Ishikawa (cell line): ENCODE measurements at regions not wholly inside any gene's neighbourhood (a gene's known extent, or its start where the extent isn't known, plus 50 kb on each side); places are given as distances from the start of the nearest gene placed in this dataset.

ENCODE experiments used
- CEBPB ChIP-seq: IDR thresholded peaks from 2 replicates; pipeline ENCODE4 v1.6.1; 2012
- CREB1 ChIP-seq: IDR thresholded peaks from 2 replicates; pipeline ENCODE4 v1.6.1; 2012; ENCODE audit warnings: low read depth
- EGR1 ChIP-seq: IDR thresholded peaks from 2 replicates; pipeline ENCODE4 v1.6.1; 2012
- EP300 ChIP-seq: IDR thresholded peaks from 2 replicates; pipeline ENCODE4 v1.6.1; 2012; ENCODE audit warnings: borderline replicate concordance
- FOXM1 ChIP-seq: IDR thresholded peaks from 2 replicates; pipeline ENCODE4 v1.6.1; 2012; ENCODE audit warnings: low read depth, borderline replicate concordance
- NFIC ChIP-seq: IDR thresholded peaks from 2 replicates; pipeline ENCODE4 v1.6.1; 2012
- RAD21 ChIP-seq: IDR thresholded peaks from 2 replicates; pipeline ENCODE4 v1.6.1; 2012; ENCODE audit warnings: low read depth
- TAF1 ChIP-seq: IDR thresholded peaks from 2 replicates; pipeline ENCODE4 v1.6.1; 2012; ENCODE audit warnings: low read depth, mild to moderate bottlenecking
- TCF12 ChIP-seq: IDR thresholded peaks from 2 replicates; pipeline ENCODE4 v1.6.1; 2012; ENCODE audit warnings: low read depth
- TEAD4 ChIP-seq: IDR thresholded peaks from 2 replicates; pipeline ENCODE4 v1.6.1; 2012
- YY1 ChIP-seq: IDR thresholded peaks from 2 replicates; pipeline ENCODE4 v1.6.1; 2012; ENCODE audit warnings: low read depth
- ZBTB7A ChIP-seq: IDR thresholded peaks from 2 replicates; pipeline ENCODE4 v1.6.1; 2012; ENCODE audit warnings: low read depth
- TF ChIP-seq, protein P1 (sequence below): IDR thresholded peaks from 2 replicates; pipeline ENCODE4 v1.6.1; 2012
- TF ChIP-seq, protein P2 (sequence below): IDR thresholded peaks from 2 replicates; pipeline ENCODE4 v1.6.1; 2012
- TF ChIP-seq, protein P3 (sequence below): IDR thresholded peaks from 2 replicates; pipeline ENCODE4 v1.6.1; 2012; ENCODE audit warnings: low read depth, mild to moderate bottlenecking

DNA sequence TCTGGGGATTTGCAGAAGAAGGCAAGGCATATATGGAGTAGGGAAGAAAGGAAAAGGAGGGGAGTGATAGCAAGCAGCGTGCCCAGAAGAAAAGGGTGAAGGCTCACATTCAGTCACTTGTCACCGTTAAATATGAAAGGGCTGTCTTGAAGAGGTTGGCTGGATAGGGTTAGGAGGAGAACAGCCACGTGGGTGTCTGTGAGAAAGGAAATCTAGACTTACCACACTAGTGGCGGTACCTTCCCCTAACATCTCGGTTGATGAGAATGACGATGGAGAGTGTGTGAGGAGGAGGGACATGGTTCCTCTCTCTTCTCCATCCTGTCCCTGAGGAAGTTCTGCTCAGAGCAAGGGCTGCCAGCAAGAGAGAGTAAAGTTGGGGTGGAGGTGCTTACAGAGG, 74.3 kb upstream of the CCN6 start:
- TF ChIP-seq CEBPB = no peak
- TF ChIP-seq TAF1 = no peak
- no peak for TF ChIP-seq TEAD4
- no peak for TF ChIP-seq FOXM1
- TF ChIP-seq, protein P1, sequence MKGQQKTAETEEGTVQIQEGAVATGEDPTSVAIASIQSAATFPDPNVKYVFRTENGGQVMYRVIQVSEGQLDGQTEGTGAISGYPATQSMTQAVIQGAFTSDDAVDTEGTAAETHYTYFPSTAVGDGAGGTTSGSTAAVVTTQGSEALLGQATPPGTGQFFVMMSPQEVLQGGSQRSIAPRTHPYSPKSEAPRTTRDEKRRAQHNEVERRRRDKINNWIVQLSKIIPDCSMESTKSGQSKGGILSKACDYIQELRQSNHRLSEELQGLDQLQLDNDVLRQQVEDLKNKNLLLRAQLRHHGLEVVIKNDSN = no peak
- TF ChIP-seq TCF12 = no peak
- no peak for TF ChIP-seq ZBTB7A
- no peak for TF ChIP-seq EGR1
- TF ChIP-seq, protein P2, sequence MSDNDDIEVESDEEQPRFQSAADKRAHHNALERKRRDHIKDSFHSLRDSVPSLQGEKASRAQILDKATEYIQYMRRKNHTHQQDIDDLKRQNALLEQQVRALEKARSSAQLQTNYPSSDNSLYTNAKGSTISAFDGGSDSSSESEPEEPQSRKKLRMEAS = no peak

DNA sequence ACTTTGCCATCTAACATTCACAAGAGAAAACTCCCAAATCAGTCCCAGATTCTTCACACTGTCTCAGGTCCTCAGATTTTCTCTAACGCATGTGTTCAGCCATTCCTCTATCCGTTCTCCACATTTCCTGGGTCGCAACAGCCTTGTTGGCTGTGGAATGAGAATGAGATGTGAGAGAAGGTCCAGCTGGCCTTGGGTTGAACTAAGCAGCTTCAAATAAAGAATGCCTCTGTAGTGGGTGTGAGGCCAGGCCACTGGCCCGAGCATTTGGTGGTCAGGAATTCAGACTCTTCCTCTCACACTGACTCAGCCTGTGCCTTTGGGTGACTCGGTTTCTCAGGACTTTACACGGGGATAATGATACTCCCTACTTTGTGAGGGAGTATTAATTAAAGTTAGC, 73.8 kb upstream of the CCN6 start:
- no peak for TF ChIP-seq ZBTB7A
- TF ChIP-seq YY1 = no peak
- TF ChIP-seq, protein P1 = no peak
- TF ChIP-seq EP300 = no peak
- TF ChIP-seq EGR1 = no peak
- no peak for TF ChIP-seq TCF12
- TF ChIP-seq, protein P3, sequence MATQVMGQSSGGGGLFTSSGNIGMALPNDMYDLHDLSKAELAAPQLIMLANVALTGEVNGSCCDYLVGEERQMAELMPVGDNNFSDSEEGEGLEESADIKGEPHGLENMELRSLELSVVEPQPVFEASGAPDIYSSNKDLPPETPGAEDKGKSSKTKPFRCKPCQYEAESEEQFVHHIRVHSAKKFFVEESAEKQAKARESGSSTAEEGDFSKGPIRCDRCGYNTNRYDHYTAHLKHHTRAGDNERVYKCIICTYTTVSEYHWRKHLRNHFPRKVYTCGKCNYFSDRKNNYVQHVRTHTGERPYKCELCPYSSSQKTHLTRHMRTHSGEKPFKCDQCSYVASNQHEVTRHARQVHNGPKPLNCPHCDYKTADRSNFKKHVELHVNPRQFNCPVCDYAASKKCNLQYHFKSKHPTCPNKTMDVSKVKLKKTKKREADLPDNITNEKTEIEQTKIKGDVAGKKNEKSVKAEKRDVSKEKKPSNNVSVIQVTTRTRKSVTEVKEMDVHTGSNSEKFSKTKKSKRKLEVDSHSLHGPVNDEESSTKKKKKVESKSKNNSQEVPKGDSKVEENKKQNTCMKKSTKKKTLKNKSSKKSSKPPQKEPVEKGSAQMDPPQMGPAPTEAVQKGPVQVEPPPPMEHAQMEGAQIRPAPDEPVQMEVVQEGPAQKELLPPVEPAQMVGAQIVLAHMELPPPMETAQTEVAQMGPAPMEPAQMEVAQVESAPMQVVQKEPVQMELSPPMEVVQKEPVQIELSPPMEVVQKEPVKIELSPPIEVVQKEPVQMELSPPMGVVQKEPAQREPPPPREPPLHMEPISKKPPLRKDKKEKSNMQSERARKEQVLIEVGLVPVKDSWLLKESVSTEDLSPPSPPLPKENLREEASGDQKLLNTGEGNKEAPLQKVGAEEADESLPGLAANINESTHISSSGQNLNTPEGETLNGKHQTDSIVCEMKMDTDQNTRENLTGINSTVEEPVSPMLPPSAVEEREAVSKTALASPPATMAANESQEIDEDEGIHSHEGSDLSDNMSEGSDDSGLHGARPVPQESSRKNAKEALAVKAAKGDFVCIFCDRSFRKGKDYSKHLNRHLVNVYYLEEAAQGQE = no peak
- no peak for TF ChIP-seq NFIC
- TF ChIP-seq, protein P2 = no peak
- no peak for TF ChIP-seq CREB1
- no peak for TF ChIP-seq FOXM1
- no peak for TF ChIP-seq RAD21
- no peak for TF ChIP-seq TAF1
- no peak for TF ChIP-seq CEBPB
- no peak for TF ChIP-seq TEAD4

DNA sequence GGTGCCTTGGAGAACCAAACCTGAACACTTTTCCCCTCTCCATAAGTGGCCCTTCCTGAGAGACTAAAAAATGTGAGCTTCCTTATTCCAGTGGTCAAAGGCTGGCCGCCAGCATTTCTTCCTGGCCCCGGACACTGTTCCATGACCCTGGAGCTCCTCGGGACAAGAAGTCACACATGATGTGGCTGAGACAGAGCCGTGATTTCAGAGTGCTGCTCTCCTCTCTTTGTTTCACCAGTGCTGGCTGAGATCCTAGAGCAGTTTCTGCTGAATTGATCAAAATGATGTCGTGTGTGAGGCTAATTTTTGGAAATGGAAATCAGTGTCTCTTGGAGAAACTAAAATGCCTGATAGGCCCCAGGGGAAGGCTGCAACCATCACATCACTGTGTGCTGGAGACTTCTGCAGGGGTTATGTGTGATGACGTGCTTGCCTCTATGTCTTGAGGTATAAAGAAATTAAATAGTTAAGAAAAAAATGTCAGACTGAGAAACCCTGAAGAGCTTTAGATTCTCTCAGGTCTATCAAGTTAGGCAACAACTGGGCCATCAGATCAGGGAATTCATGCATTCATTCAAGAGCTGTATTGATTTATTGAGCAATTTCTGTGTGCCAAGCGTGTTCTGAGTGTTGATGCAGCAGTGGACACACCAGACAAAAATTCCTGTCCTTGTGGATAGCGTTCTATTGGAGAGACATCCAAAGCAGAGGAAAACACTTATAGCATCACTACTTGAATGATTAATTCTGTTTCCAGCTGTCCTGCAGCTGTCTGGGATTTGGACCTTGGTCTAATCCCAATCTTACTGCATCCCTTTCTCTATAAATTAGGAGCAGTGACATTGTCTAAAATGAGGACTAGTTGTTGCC, 72.7 kb upstream of the CCN6 start:
- no peak for TF ChIP-seq NFIC
- TF ChIP-seq, protein P1 = no peak
- no peak for TF ChIP-seq FOXM1
- no peak for TF ChIP-seq CEBPB
- no peak for TF ChIP-seq TAF1
- TF ChIP-seq CREB1 = no peak
- TF ChIP-seq TEAD4 = no peak
- TF ChIP-seq TCF12 = no peak
- no peak for TF ChIP-seq YY1
- no peak for TF ChIP-seq EP300
- TF ChIP-seq, protein P2 = no peak
- TF ChIP-seq, protein P3 = no peak
- TF ChIP-seq RAD21 = no peak
- no peak for TF ChIP-seq ZBTB7A

DNA sequence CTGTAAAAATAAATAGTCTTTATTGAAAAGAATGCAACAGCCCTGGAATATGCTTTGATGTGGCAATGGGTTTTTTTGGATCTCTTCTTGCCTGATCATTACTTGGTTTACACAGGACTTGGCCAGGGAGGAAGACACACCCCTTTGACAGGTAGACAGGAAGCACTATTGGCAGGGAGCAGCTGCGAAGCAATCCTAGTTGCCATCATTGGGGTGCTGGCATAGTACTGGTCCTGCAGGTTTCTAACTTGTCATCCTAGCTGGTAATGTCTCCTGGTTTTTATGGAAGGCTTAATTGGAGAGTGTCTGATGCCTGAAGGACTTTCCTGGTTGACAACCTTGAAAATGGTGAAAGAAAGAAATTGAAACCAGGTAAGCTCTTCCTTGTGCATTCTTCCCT, 71.2 kb upstream of the CCN6 start:
- TF ChIP-seq, protein P2 = no peak
- TF ChIP-seq, protein P1 = no peak
- TF ChIP-seq NFIC = no peak

DNA sequence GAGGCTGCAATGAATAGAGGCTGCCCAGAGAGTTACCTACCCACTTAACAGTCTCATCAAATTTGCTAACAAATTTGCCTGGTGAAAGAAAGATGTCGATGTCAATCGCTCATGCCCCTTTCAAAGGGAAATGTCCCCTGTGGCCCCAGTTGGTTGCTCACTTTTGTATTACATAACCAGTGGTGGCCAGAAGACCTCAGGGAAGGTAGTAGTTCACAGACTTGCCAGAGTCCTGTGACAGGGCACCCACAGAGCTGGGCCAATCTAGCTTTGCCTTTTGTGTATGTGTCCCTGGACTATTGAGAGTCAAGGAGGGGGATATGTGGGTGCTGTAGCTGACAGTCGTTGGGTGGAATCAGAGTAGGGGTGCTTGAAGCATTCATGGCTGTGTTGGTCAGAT, 70.7 kb upstream of the CCN6 start:
- no peak for TF ChIP-seq TAF1
- TF ChIP-seq FOXM1 = no peak
- TF ChIP-seq EGR1 = no peak
- no peak for TF ChIP-seq CREB1
- TF ChIP-seq, protein P2 = no peak
- no peak for TF ChIP-seq RAD21
- no peak for TF ChIP-seq ZBTB7A
- TF ChIP-seq YY1 = no peak
- TF ChIP-seq CEBPB = no peak
- TF ChIP-seq, protein P3 = no peak
- no peak for TF ChIP-seq EP300
- no peak for TF ChIP-seq TEAD4
- TF ChIP-seq TCF12 = no peak
- TF ChIP-seq, protein P1 = no peak
- TF ChIP-seq NFIC = no peak
